GM19372 (cell line): ENCODE measurements at regions not wholly inside any gene's neighbourhood (a gene's known extent, or its start where the extent isn't known, plus 50 kb on each side); places are given as distances from the start of the nearest gene placed in this dataset.
"Not testable (repeated sequence)": the region's sequence is repeated elsewhere in the genome, so short reads cannot be mapped to it uniquely, and the experiment has no call there.

ENCODE experiments used
- ATAC-seq: cut with Tn5 transposase; IDR thresholded peaks from one replicate; pipeline ENCODE4 v1.9.1; 2021; ENCODE audit warnings: mild to moderate bottlenecking, low read depth, moderate library complexity; ENCODE audit not compliant: unreplicated experiment

GRCh38 chr2:194100201-194100600 lies 1556.8 kb upstream of the SLC39A10 start:
- no peak for ATAC-seq

DNA sequence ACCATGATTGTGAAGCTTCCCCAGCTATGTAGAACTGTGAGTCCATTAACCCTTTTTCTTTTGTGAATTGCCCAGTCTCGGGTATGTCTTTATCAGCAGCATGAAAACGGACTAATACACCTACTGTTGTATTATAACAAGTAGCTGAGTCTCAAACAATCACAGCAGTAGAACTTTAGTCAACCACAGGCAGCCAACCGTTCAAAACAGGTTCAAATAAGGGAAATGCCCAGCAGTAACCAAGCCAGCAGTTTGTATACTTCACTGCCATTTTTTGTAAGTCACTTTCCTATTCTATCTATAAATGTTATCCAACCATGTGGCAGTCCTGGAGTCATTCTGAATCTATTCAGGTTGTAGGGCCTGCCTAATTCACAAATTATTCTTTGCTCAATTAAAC lies 1560.6 kb upstream of the SLC39A10 start:
- no peak for ATAC-seq

DNA sequence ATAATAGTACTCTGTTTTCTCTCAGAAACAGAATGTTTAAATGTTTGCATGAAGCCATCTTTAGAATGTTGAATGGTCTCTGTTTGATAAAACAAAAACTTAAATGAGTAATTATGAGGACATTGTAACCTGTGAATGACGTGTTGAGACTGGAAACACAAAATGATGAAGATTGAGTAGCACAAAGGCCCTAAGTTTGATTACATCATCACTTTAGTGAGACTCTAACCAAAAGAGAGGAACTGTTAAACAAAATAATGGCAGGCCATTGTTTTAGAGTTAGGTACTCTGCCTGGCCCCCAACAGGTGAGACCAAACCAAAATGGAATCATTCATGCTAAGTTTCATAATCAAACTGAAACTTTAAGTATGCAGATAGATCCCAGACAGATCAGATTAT lies 1561.7 kb upstream of the SLC39A10 start:
- no peak for ATAC-seq

DNA sequence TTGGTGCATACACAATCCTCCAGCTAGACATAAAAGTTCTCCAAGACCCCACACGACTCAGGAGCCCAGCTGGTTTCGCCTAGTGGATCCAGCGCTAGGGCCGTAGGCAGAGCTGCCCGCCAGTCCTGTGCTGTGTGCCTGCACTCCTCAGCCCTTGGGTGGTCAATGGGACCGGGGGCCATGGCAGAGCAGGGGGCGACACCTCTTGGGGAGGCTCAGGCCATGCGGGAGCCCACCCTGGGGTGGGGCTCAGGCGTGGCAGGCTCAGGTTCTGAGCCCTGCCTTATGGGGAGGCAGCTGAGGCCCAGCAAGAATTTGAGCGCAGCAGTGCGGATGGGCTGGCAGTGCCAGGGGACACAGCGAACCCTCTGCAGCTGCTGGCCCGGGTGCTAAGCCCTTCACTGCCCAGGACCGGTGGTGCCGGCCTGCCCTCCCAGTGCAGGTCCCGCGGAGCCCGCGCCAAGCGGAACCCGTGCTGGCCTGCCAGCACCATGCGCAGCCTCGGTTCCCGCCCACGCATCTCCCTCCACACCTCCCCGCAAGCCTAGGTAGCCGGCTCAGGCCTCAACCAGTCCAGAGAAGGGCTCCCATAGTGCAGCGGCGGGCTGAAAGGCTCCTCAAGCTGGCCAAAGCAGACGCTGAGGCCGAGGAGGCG lies 1566.6 kb upstream of the SLC39A10 start:
- no peak for ATAC-seq

GRCh38 chr2:194087089-194087958 lies 1569.7 kb upstream of the SLC39A10 start:
- ATAC-seq: no peak

GRCh38 chr2:194086129-194086528 lies 1570.9 kb upstream of the SLC39A10 start:
- no peak for ATAC-seq

DNA sequence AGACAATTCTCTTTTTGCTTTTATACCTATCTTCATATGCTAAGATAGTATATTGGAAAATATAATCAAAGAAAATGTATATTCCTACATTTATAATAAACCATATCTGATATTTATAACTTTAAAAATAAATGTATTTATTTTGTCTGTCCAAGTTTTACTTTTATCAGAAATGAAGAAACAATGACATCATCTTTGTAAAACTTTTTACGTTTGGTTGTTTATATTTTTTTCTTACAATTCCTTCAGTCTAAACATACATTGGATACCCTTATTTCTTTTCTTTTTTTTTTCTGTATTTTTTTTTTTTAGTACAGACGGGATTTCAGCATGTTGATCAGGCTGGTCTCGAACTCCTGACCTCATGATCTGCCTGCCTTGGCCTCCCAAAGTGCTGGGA lies 1577.0 kb upstream of the SLC39A10 start:
- no peak for ATAC-seq

GRCh38 chr2:194077366-194077765 lies 1579.7 kb upstream of the SLC39A10 start:
- no peak for ATAC-seq

- ATAC-seq: no peak
Observed at GRCh38 chr2:194062401-194062800, 1594.6 kb upstream of the SLC39A10 start.

GRCh38 chr2:194060269-194060668 lies 1596.8 kb upstream of the SLC39A10 start:
- ATAC-seq: no peak

DNA sequence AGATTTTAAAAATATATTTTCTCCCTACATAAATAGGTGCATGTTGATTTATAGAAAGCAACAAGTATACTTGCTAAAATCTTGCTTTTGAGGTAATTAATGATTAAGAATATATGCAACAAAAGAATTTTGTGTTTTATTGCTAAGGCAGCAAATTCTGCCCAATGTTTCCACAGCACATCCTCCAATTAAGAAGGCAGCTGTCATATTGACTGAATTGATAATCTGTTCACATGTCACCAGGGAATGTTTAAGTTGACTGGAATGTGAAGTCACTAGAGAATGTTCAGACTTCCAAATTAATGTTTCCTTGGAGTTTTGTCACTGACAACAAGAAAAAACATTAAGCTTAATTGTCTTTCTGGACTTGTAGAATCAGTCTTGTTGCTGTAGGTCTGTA lies 1602.7 kb upstream of the SLC39A10 start:
- ATAC-seq: no peak

GRCh38 chr2:194044321-194044720 lies 1612.7 kb upstream of the SLC39A10 start:
- no peak for ATAC-seq

DNA sequence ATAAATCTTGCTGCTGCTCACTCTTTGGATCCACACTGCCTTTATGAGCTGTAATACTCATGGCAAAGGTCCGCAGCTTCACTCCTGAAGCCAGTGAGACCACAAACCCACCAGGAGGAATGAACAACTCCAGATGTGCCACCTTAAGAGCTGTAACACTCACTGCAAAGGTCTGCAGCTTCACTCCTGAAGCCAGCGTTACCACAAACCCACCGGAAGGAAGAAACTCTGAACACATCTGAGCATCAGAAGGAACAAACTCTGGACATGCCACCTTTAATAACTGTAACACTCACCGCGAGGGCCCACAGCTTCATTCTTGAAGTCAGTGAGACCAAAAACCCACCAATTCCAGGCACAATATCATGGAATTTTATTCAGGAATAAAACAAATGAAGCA lies 1635.9 kb upstream of the SLC39A10 start:
- ATAC-seq: not testable (repeated sequence)

- no peak for ATAC-seq
Observed at GRCh38 chr2:194020155-194020554, 1636.9 kb upstream of the SLC39A10 start.

DNA sequence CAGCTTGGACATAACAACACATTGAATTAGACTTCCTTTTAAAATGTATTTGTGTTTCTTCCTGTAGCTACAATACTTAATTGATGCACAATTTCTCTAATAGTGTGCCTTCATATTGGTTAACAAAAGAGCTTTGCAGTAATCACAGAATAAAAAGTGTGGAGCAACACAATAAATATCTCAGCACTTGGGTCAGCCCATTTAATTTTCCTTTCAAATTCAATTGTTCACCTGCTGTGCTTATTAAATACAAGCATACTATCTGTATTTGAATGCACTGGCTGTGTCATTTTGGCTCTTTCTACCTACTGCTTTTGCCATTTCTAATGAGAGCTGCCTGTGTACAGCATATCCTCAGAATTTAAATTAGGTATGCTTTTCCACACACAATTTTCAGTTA lies 1641.3 kb upstream of the SLC39A10 start:
- ATAC-seq: no peak

DNA sequence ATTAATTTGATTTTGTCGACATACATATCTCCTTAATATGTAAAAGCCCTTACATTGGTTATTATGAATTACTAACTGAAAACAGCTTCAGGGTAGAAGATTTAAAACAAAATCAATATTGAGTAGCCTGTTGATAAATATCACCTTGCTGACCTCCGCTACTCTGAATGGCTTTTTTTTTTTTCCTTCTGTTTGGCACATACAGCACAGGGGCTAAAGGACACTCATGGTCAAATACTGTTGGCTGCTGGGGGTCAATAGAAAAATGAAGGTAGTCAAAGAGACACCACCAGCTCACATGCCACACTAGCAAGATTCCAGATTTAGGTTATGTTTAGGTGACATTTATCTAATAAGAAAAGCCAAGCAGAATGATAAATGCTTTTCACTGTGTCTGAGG lies 1642.4 kb upstream of the SLC39A10 start:
- no peak for ATAC-seq

DNA sequence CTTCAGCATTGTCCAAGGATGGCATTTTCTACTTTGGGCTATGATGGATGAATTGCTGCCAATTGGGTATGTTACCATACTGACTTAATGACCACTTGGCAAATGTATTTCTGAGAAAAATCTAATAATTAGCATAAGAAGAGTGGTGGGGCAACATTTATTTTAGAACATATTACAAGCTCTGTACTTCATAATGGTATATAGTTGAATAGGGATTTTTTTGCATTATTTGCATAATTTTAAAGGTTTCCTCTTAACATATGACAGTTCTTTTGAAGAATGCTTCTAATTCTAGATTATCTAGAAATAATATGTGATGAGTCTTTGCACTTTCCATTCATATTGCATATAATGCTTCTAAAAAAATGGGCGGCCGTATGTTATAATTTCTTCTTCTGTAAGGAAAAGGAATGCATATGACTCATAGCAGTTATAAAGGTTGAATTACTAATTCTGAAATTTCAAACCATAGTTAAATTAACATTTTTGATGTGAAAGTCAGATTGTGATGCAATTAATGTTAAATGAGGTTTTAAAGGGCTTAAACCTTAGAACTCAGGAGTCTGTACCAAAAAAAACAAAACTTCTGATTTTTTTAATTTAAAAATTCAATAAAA lies 1652.3 kb upstream of the SLC39A10 start:
- ATAC-seq: no peak

GRCh38 chr2:194003911-194004310 lies 1653.1 kb upstream of the SLC39A10 start:
- no peak for ATAC-seq

DNA sequence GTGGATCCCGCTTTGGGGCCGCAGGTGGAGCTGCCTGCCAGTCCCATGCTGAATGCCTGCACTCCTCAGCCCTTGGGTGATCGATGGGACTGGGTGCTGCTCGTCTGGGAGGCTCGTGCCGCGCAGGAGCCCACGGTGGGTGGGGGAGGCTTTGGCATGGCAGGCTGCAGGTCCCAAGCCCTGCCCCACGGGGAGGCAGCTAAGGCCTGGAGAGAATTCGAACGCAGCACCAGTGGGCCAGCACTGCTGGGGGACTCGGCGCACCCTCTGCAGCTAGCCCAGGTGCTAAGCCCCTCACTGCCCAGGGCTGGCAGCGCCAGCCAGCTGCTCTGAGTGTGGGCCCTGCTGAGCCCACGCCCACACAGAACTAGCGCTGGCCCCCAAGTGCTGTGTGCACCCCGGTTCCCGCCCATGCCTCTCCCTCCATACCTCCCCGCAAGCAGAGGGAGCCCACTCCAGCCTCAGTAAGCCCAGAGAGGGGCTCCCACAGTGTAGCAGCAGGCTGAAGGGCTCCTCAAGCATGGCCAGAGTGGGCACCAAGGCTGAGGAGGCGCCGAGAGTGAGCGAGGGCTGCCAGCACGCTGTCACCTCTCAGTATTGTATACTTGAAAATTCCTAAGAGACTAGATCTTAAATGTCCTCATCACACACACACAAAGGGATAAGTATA lies 1654.2 kb upstream of the SLC39A10 start:
- no peak for ATAC-seq

- no peak for ATAC-seq
Observed at GRCh38 chr2:193990868-193991267, 1666.2 kb upstream of the SLC39A10 start.

- no peak for ATAC-seq
Observed at GRCh38 chr2:193989645-193990044, 1667.4 kb upstream of the SLC39A10 start.
